IMR-90 (cell line): ENCODE measurements at regions not wholly inside any gene's neighbourhood (a gene's known extent, or its start where the extent isn't known, plus 50 kb on each side); places are given as distances from the start of the nearest gene placed in this dataset.

Source experiments
- CEBPB ChIP-seq: IDR thresholded peaks from 2 replicates; pipeline ENCODE4 v1.6.1; 2012; ENCODE audit warnings: low read depth, low read length, improper control_type of control experiment
- CHD1 ChIP-seq: IDR thresholded peaks from 2 replicates; pipeline ENCODE4 v1.6.1; 2012; ENCODE audit warnings: low read depth, low read length, improper control_type of control experiment
- MAFK ChIP-seq: IDR thresholded peaks from 2 replicates; pipeline ENCODE4 v1.6.1; 2012; ENCODE audit warnings: low read depth, low read length, improper control_type of control experiment
- MAZ ChIP-seq: IDR thresholded peaks from 2 replicates; pipeline ENCODE4 v1.6.1; 2012; ENCODE audit warnings: low read depth, mild to moderate bottlenecking, low read length, improper control_type of control experiment, moderate library complexity, borderline replicate concordance
- MXI1 ChIP-seq: IDR thresholded peaks from 2 replicates; pipeline ENCODE4 v1.6.1; 2012; ENCODE audit warnings: low read depth, mild to moderate bottlenecking, low read length, moderate library complexity, borderline replicate concordance
- POLR2A ChIP-seq: IDR thresholded peaks from 2 replicates; pipeline ENCODE4 v1.6.1; 2012; ENCODE audit warnings: mild to moderate bottlenecking, low read depth, low read length
- RAD21 ChIP-seq: IDR thresholded peaks from 2 replicates; pipeline ENCODE4 v1.6.1; 2012; ENCODE audit warnings: low read length, improper control_type of control experiment
- RCOR1 ChIP-seq: IDR thresholded peaks from 2 replicates; pipeline ENCODE4 v1.6.1; 2012; ENCODE audit warnings: mild to moderate bottlenecking, low read length, improper control_type of control experiment; ENCODE audit not compliant: insufficient replicate concordance
- RFX5 ChIP-seq: IDR thresholded peaks from 2 replicates; pipeline ENCODE4 v1.8.0; 2012; ENCODE audit warnings: low read depth, mild to moderate bottlenecking, low read length, moderate library complexity
- TF ChIP-seq, protein P1 (sequence below): conservative IDR thresholded peaks from 2 replicates; pipeline ENCODE4 v1.5.1; 2012; ENCODE audit warnings: mild to moderate bottlenecking, low read depth, low read length, improper control_type of control experiment
- TF ChIP-seq, protein P2 (sequence below): fragments of 150-350 bp; IDR thresholded peaks from 2 replicates; pipeline ENCODE4 v1.6.1; 2017; ENCODE audit warnings: mild to moderate bottlenecking, antibody characterized with exemption, low read length, low read depth

DNA sequence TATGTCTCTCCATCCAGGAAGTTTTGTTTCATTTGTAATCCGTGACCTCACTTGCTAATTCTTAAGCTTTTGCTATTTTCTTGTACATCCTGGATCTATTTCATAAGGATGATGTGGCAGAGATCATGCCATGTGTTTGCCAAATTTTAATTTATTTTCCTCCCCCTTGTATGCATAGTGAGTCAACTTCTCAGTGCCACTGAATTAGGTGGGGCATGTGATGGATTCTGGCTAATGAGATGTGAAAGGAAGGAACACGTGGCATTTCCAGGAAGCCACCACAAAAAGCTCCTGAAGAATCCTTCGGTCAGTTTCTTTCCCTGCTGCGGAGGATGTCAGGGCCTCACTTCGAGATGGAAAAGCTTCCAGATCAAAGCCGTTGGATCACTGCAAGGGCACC lies 86.2 kb upstream of the PRL start:
- TF ChIP-seq, protein P1, sequence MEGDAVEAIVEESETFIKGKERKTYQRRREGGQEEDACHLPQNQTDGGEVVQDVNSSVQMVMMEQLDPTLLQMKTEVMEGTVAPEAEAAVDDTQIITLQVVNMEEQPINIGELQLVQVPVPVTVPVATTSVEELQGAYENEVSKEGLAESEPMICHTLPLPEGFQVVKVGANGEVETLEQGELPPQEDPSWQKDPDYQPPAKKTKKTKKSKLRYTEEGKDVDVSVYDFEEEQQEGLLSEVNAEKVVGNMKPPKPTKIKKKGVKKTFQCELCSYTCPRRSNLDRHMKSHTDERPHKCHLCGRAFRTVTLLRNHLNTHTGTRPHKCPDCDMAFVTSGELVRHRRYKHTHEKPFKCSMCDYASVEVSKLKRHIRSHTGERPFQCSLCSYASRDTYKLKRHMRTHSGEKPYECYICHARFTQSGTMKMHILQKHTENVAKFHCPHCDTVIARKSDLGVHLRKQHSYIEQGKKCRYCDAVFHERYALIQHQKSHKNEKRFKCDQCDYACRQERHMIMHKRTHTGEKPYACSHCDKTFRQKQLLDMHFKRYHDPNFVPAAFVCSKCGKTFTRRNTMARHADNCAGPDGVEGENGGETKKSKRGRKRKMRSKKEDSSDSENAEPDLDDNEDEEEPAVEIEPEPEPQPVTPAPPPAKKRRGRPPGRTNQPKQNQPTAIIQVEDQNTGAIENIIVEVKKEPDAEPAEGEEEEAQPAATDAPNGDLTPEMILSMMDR: no peak
- TF ChIP-seq CEBPB (no peak), POLR2A (no peak), RFX5 (no peak), RAD21 (no peak), RCOR1 (no peak), CHD1 (no peak), MAZ (no peak), MXI1 (no peak), MAFK (no peak)
- TF ChIP-seq, protein P2, sequence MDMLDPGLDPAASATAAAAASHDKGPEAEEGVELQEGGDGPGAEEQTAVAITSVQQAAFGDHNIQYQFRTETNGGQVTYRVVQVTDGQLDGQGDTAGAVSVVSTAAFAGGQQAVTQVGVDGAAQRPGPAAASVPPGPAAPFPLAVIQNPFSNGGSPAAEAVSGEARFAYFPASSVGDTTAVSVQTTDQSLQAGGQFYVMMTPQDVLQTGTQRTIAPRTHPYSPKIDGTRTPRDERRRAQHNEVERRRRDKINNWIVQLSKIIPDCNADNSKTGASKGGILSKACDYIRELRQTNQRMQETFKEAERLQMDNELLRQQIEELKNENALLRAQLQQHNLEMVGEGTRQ: 0 out of 2 replicates have a peak, but pooled peaks have one; percentile 14
